ENCODE measurements at regions not wholly inside any gene's neighbourhood (a gene's known extent, or its start where the extent isn't known, plus 50 kb on each side); places are given as distances from the start of the nearest gene placed in this dataset.

DNA sequence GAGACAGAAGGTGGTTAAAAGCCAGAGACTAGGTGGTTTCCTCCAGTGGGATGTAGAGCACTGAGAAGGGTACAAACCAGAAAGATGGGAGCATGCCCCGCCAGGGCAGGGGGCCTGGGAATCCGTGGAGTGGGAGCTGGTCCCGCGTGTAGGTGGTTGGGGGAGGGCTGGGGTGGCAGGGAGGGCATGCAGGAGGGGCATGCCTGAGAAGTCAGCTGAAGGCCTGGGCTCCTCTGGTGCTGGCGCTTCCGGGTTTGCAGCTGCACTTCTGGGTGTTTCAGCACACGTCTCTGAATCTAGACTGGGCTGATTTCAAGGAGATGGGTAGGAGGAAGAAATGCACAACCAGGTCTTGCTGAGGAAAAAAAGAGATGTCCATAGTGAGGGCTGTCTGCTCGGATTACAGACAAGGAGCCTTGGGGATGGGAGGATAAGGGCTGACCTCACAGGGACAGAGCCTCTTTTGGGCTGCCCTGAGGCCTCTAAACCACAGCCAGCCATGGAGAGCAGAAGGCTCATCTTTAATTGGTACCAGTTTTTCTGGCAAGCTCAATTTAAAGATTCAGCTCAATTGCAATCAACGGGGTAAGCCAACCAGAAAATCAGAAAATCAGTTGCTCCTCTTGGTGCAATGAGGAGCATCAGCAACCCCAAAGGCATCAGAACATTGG, 151.9 kb downstream of the FAM43A start:
- Histone ChIP-seq H3K27me3 (ENCODE audit: insufficient read depth, low read length, poor library complexity) (no peaks in the 10 kb centered on the region), H3K4me1 (ENCODE audit: insufficient read depth, low read length) (no peaks in the 10 kb centered on the region), H2AFZ (ENCODE audit: low read depth, low read length) (no peak overlapping the region), H3K9me3 (ENCODE audit: insufficient read depth, low read length, severe bottlenecking) (no peaks in the 10 kb centered on the region), H3K4me2 (ENCODE audit: insufficient read depth, low read length) (no peak overlapping the region), H3K4me3 (ENCODE audit: low read depth in 1 of 2, low read length in 2 of 2) (no peak overlapping the region), H3K27ac (ENCODE audit: low read length) (no peak overlapping the region), H3K79me2 (ENCODE audit: insufficient read depth, low read length) (no peaks in the 10 kb centered on the region), H3K9ac (ENCODE audit: low read depth, low read length) (no peak overlapping the region), H3K36me3 (ENCODE audit: insufficient read depth, low read length) (no peaks in the 10 kb centered on the region), H4K20me1 (ENCODE audit: insufficient read depth, low read length) (no peaks in the 10 kb centered on the region)
- TF ChIP-seq EZH2 (IDR thresholded peaks at IDR 0.05; ENCODE audit: borderline replicate concordance, low read depth, low read length, severe bottlenecking), result no peak
- TF ChIP-seq, protein P1, sequence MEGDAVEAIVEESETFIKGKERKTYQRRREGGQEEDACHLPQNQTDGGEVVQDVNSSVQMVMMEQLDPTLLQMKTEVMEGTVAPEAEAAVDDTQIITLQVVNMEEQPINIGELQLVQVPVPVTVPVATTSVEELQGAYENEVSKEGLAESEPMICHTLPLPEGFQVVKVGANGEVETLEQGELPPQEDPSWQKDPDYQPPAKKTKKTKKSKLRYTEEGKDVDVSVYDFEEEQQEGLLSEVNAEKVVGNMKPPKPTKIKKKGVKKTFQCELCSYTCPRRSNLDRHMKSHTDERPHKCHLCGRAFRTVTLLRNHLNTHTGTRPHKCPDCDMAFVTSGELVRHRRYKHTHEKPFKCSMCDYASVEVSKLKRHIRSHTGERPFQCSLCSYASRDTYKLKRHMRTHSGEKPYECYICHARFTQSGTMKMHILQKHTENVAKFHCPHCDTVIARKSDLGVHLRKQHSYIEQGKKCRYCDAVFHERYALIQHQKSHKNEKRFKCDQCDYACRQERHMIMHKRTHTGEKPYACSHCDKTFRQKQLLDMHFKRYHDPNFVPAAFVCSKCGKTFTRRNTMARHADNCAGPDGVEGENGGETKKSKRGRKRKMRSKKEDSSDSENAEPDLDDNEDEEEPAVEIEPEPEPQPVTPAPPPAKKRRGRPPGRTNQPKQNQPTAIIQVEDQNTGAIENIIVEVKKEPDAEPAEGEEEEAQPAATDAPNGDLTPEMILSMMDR (IDR thresholded peaks at IDR 0.05; ENCODE audit: borderline replicate concordance, extremely low read depth, low read length, poor library complexity, severe bottlenecking), result no peak
- no peak for DNase-seq
- ATAC-seq (ENCODE audit: insufficient read depth, low read depth), result no peak

DNA sequence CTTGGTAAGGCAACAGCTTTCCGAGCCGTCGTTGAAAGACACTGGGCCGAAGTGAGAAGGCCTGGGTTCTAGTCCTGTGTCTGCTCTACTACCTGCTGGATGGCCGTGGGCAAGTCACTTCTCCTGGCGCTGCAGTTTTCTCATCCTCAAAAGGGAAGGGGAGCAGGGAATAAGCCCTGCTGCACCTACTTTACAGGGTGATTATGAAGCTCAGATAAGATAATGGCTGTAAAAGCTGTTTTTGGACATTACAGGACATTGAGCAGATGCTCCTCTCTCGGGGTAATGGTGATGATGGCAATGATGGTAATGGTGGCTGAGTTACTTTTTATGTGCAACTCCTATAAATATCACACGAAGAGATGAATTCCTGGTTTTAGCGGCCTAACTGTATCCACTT, 152.6 kb downstream of the FAM43A start:
- ATAC-seq (ENCODE audit: insufficient read depth, low read depth) (no peak), DNase-seq (no peak)
- H3K4me2 ChIP-seq (ENCODE audit: insufficient read depth, low read length), result no peak overlapping the region
- no peak overlapping the region for H3K9ac ChIP-seq (ENCODE audit: low read depth, low read length)
- H3K36me3 ChIP-seq (ENCODE audit: insufficient read depth, low read length), result no peaks in the 10 kb centered on the region
- no peaks in the 10 kb centered on the region for H3K4me1 ChIP-seq (ENCODE audit: insufficient read depth, low read length)
- no peak overlapping the region for H3K4me3 ChIP-seq (ENCODE audit: low read depth in 1 of 2, low read length in 2 of 2)
- TF ChIP-seq, protein P1 (IDR thresholded peaks at IDR 0.05; ENCODE audit: borderline replicate concordance, extremely low read depth, low read length, poor library complexity, severe bottlenecking), result no peak
- no peak for TF ChIP-seq EZH2 (IDR thresholded peaks at IDR 0.05; ENCODE audit: borderline replicate concordance, low read depth, low read length, severe bottlenecking)
- H3K9me3 ChIP-seq (ENCODE audit: insufficient read depth, low read length, severe bottlenecking), result no peaks in the 10 kb centered on the region
- H2AFZ ChIP-seq (ENCODE audit: low read depth, low read length), result no peak overlapping the region
- no peaks in the 10 kb centered on the region for H3K79me2 ChIP-seq (ENCODE audit: insufficient read depth, low read length)
- no peaks in the 10 kb centered on the region for H4K20me1 ChIP-seq (ENCODE audit: insufficient read depth, low read length)
- H3K27ac ChIP-seq (ENCODE audit: low read length), result no peak overlapping the region
- H3K27me3 ChIP-seq (ENCODE audit: insufficient read depth, low read length, poor library complexity), result no peaks in the 10 kb centered on the region

DNA sequence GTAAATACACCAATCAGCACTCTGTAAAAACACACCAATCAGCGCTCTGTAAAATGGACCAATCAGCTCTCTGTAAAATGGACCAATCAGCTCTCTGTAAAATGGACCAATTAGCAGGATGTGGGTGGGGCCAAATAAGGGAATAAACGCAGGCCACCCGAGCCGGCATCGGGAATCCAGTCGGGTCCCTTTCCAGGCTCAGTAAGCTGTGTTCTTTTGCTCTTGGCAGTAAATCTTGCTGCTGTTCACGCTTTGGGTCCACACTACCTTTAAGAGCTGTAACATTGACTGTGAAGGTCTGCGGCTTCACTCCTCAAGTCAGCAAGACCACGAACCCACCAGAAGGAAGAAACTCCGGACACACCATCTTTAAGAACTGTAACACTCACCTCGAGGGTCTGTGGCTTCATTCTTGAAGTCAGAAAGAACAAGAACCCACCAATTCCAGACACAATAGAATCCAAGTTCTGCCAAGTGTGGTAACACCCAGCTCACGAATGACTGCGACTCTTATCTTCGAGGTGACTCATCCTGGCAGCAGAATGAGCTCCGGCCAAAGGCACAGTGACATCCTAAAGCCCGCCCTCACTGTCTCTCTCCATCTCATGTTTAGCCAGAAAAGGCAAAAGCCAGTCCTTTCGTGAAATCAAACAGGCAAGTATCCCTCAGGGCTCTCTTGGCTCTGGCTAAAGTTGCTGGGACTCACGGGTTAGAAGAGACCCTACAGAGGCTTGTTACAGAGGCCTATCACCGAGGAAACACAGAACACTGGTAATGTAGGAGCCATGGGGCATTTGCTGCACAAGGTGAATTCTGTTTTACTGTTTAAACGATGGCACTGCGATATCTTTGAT, 155.2 kb downstream of the FAM43A start:
- H3K4me3 ChIP-seq (ENCODE audit: low read depth in 1 of 2, low read length in 2 of 2), result no peak overlapping the region
- no peaks in the 10 kb centered on the region for H4K20me1 ChIP-seq (ENCODE audit: insufficient read depth, low read length)
- no peak for TF ChIP-seq EZH2 (IDR thresholded peaks at IDR 0.05; ENCODE audit: borderline replicate concordance, low read depth, low read length, severe bottlenecking)
- TF ChIP-seq, protein P1 (IDR thresholded peaks at IDR 0.05; ENCODE audit: borderline replicate concordance, extremely low read depth, low read length, poor library complexity, severe bottlenecking), result no peak
- H3K79me2 ChIP-seq (ENCODE audit: insufficient read depth, low read length), result no peaks in the 10 kb centered on the region
- no peak overlapping the region for H2AFZ ChIP-seq (ENCODE audit: low read depth, low read length)
- ATAC-seq (ENCODE audit: insufficient read depth, low read depth) (no peak), DNase-seq (no peak)
- no peaks in the 10 kb centered on the region for H3K4me1 ChIP-seq (ENCODE audit: insufficient read depth, low read length)
- no peaks in the 10 kb centered on the region for H3K36me3 ChIP-seq (ENCODE audit: insufficient read depth, low read length)
- H3K4me2 ChIP-seq (ENCODE audit: insufficient read depth, low read length), result no peak overlapping the region
- H3K27ac ChIP-seq (ENCODE audit: low read length), result no peak overlapping the region
- no peak overlapping the region for H3K9ac ChIP-seq (ENCODE audit: low read depth, low read length)
- H3K27me3 ChIP-seq (ENCODE audit: insufficient read depth, low read length, poor library complexity), result no peaks in the 10 kb centered on the region
- no peaks in the 10 kb centered on the region for H3K9me3 ChIP-seq (ENCODE audit: insufficient read depth, low read length, severe bottlenecking)
